ENCODE measurements at regions not wholly inside any gene's neighbourhood (a gene's known extent, or its start where the extent isn't known, plus 50 kb on each side); places are given as distances from the start of the nearest gene placed in this dataset.

DNA sequence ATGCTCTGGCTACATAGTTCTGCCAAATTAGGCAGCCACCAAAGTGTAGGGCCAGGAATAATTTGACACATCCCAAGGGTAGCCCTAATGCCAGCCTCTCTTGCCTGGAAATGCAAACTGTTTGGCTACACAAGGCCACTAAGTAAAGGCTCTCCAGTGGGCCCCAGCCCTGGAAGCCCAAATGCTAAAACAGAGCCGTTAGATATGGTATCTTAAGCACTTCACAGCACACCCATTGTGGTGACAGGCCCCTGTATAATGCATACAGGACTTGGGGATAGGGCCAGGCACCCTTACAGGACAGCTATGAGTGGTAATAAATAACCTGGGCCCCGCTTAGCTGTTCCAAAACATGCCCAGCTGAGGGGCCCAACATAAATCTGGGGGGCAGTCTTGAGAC, 623.9 kb downstream of the BCOR start:
- WGBS, 2 experiments (ENCODE audit: insufficient coverage in 1 of 2, insufficient read length in 1 of 2) = 69% methylated on average over 2 of the region's 2 CpGs; no CpG with 5 or more reads in 1 of the 2 experiments
- Mint-ChIP-seq H3K9me3 (peaks cover 27% of the 10 kb centered on the region), H3K36me3 (ENCODE audit: low read depth) (no peaks in the 10 kb centered on the region), H3K27me3 (ENCODE audit: insufficient read depth) (no peaks in the 10 kb centered on the region), H3K27ac (no peak overlapping the region), H3K4me3 (no peak overlapping the region), H3K4me1 (peaks cover 37% of the 10 kb centered on the region)
- Histone ChIP-seq H3K27ac (ENCODE audit: low read depth, low read length) (no peak overlapping the region), H3K36me3 (ENCODE audit: control insufficient read depth, insufficient read depth, low read length) (no peaks in the 10 kb centered on the region), H3K9me3 (ENCODE audit: control insufficient read depth, low read length) (no peaks in the 10 kb centered on the region), H3K9ac (ENCODE audit: extremely low read depth, low read length, poor library complexity, severe bottlenecking) (no peak overlapping the region), H3K4me3 (ENCODE audit: low read length) (no peak overlapping the region), H3K4me1 (ENCODE audit: control insufficient read depth, insufficient read depth, low read length) (peaks cover 6% of the 10 kb centered on the region), H3K27me3 (ENCODE audit: control insufficient read depth, insufficient read depth, low read length, poor library complexity, severe bottlenecking) (no peaks in the 10 kb centered on the region)
- no peak for DNase-seq
- TF ChIP-seq, protein P1, sequence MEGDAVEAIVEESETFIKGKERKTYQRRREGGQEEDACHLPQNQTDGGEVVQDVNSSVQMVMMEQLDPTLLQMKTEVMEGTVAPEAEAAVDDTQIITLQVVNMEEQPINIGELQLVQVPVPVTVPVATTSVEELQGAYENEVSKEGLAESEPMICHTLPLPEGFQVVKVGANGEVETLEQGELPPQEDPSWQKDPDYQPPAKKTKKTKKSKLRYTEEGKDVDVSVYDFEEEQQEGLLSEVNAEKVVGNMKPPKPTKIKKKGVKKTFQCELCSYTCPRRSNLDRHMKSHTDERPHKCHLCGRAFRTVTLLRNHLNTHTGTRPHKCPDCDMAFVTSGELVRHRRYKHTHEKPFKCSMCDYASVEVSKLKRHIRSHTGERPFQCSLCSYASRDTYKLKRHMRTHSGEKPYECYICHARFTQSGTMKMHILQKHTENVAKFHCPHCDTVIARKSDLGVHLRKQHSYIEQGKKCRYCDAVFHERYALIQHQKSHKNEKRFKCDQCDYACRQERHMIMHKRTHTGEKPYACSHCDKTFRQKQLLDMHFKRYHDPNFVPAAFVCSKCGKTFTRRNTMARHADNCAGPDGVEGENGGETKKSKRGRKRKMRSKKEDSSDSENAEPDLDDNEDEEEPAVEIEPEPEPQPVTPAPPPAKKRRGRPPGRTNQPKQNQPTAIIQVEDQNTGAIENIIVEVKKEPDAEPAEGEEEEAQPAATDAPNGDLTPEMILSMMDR (conservative IDR thresholded peaks at IDR 0.05) = no peak

DNA sequence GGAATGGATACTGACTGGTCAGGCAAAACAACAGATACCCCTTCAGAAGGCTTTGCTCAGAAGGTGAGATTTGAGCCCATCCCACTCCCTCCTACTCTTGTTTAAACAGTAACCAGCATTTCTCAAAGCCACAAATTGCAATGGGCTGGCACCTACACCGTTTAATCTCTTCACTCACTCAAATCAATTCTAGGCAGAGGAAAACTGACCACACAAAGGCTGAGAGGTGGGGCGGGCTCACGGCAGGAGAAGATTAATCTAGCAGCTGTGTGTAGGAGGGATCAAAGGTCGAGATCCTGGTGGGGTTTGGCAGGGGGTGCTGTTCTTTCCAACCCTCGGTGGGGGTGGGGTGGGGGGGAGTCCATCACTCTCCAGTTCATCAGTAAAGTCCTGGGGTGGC, 622.4 kb downstream of the BCOR start:
- no peaks in the 10 kb centered on the region for H3K9me3 ChIP-seq (ENCODE audit: control insufficient read depth, low read length)
- TF ChIP-seq, protein P1 (conservative IDR thresholded peaks at IDR 0.05) = no peak
- WGBS, 2 experiments (ENCODE audit: insufficient coverage in 1 of 2, insufficient read length in 1 of 2) = 10% methylated on average over 2 of the region's 5 CpGs; no CpG with 5 or more reads in 1 of the 2 experiments
- H3K9me3 Mint-ChIP-seq = peaks cover 30% of the 10 kb centered on the region
- H3K9ac ChIP-seq (ENCODE audit: extremely low read depth, low read length, poor library complexity, severe bottlenecking) = no peak overlapping the region
- H3K27ac ChIP-seq (ENCODE audit: low read depth, low read length) = no peak overlapping the region
- peaks cover 6% of the 10 kb centered on the region for H3K4me1 ChIP-seq (ENCODE audit: control insufficient read depth, insufficient read depth, low read length)
- H3K4me3 ChIP-seq (ENCODE audit: low read length) = peak overlapping the region; percentile 40
- no peak overlapping the region for H3K4me3 Mint-ChIP-seq
- no peaks in the 10 kb centered on the region for H3K27me3 Mint-ChIP-seq (ENCODE audit: insufficient read depth)
- DNase-seq = peak; percentile 83
- H3K36me3 Mint-ChIP-seq (ENCODE audit: low read depth) = no peaks in the 10 kb centered on the region
- no peaks in the 10 kb centered on the region for H3K27me3 ChIP-seq (ENCODE audit: control insufficient read depth, insufficient read depth, low read length, poor library complexity, severe bottlenecking)
- peaks cover 32% of the 10 kb centered on the region for H3K4me1 Mint-ChIP-seq
- no peaks in the 10 kb centered on the region for H3K36me3 ChIP-seq (ENCODE audit: control insufficient read depth, insufficient read depth, low read length)
- H3K27ac Mint-ChIP-seq = peak overlapping the region; percentile 80

DNA sequence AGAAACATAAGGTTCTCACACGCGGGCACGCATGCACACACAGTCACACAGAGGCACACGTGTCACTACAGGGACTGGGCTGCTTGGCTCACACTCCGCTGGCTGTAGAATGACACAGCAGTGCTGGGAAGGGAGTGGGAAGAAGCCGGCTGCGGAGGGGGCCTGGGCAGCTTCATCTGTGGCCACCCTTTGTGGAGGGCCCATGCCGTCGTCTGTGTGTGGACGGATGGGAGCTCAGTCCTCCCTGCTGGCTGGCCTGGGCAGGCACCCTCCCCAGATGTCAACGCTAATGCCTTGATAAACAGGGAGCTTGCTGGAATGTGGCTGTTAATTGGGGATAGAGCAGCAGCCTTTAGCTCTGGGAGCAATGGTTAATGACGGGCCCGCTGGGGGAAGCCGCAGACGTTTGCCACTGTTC, 621.1 kb downstream of the BCOR start:
- H3K36me3 Mint-ChIP-seq (ENCODE audit: low read depth) = no peaks in the 10 kb centered on the region
- peak overlapping the region; percentile 80 for H3K27ac Mint-ChIP-seq
- peaks cover 33% of the 10 kb centered on the region for H3K9me3 Mint-ChIP-seq
- H3K36me3 ChIP-seq (ENCODE audit: control insufficient read depth, insufficient read depth, low read length) = no peaks in the 10 kb centered on the region
- H3K4me1 Mint-ChIP-seq = peaks cover 31% of the 10 kb centered on the region
- WGBS, 2 experiments (ENCODE audit: insufficient coverage in 1 of 2, insufficient read length in 1 of 2) = 81% methylated on average over 15 of the region's 15 CpGs; no CpG with 5 or more reads in 1 of the 2 experiments
- no peak overlapping the region for H3K27ac ChIP-seq (ENCODE audit: low read depth, low read length)
- H3K9me3 ChIP-seq (ENCODE audit: control insufficient read depth, low read length) = no peaks in the 10 kb centered on the region
- no peak overlapping the region for H3K4me3 Mint-ChIP-seq
- DNase-seq = peak; percentile 76
- H3K9ac ChIP-seq (ENCODE audit: extremely low read depth, low read length, poor library complexity, severe bottlenecking) = no peak overlapping the region
- H3K27me3 ChIP-seq (ENCODE audit: control insufficient read depth, insufficient read depth, low read length, poor library complexity, severe bottlenecking) = no peaks in the 10 kb centered on the region
- no peaks in the 10 kb centered on the region for H3K27me3 Mint-ChIP-seq (ENCODE audit: insufficient read depth)
- H3K4me3 ChIP-seq (ENCODE audit: low read length) = no peak overlapping the region
- TF ChIP-seq, protein P1 (conservative IDR thresholded peaks at IDR 0.05) = no peak
- H3K4me1 ChIP-seq (ENCODE audit: control insufficient read depth, insufficient read depth, low read length) = peaks cover 6% of the 10 kb centered on the region

Measured in endodermal cell (in vitro differentiated cells).